SK-N-SH treated with all-trans-retinoic acid at 6 μM for 48 hours (cell line): ENCODE measurements at regions not wholly inside any gene's neighbourhood (a gene's known extent, or its start where the extent isn't known, plus 50 kb on each side); places are given as distances from the start of the nearest gene placed in this dataset.

Source experiments
- ATAC-seq: fragments of 200-7000 bp; cut with Tn5 transposase; 3 replicates; pipeline ENCODE4 v1.9.1; 2020; ENCODE audit warnings: mild to moderate bottlenecking, moderate library complexity
- BACH2 ChIP-seq: fragments of 250-450 bp; sonication (Bioruptor Pico); IDR thresholded peaks from 2 replicates; pipeline ENCODE4 v1.9.0; 2021; ENCODE audit warnings: mild to moderate bottlenecking, borderline replicate concordance
- CSDC2 ChIP-seq: fragments of 250-450 bp; sonication (Bioruptor Pico); IDR thresholded peaks from 2 replicates; pipeline ENCODE4 v1.5.0; 2020; ENCODE audit warnings: mild to moderate bottlenecking, moderate library complexity
- CSRNP3 ChIP-seq: fragments of 250-450 bp; sonication (Bioruptor Pico); IDR thresholded peaks from 2 replicates; pipeline ENCODE4 v1.5.1; 2021; ENCODE audit warnings: mild to moderate bottlenecking, moderate library complexity
- ESRRG ChIP-seq: fragments of 250-450 bp; sonication (Bioruptor Pico); IDR thresholded peaks from 2 replicates; pipeline ENCODE4 v1.6.1; 2021; ENCODE audit warnings: mild to moderate bottlenecking
- GLIS3 ChIP-seq: fragments of 250-450 bp; sonication (Bioruptor Pico); IDR thresholded peaks from 2 replicates; pipeline ENCODE4 v1.5.0; 2020; ENCODE audit warnings: mild to moderate bottlenecking, moderate library complexity
- ISL1 ChIP-seq: fragments of 250-450 bp; sonication (Bioruptor Pico); IDR thresholded peaks from 2 replicates; pipeline ENCODE4 v2.1.2; 2022; ENCODE audit warnings: mild to moderate bottlenecking, moderate library complexity
- OSR1 ChIP-seq: fragments of 250-450 bp; sonication (Bioruptor Pico); IDR thresholded peaks from 2 replicates; pipeline ENCODE4 v1.8.0; 2022; ENCODE audit warnings: moderate library complexity, mild to moderate bottlenecking, inconsistent platforms
- RARB ChIP-seq: fragments of 250-450 bp; sonication (Bioruptor Pico); IDR thresholded peaks from 2 replicates; pipeline ENCODE4 v1.8.0; 2021; ENCODE audit warnings: mild to moderate bottlenecking, moderate library complexity
- SNAI2 ChIP-seq: fragments of 250-450 bp; sonication (Bioruptor Pico); IDR thresholded peaks from 2 replicates; pipeline ENCODE4 v1.5.0; 2020; ENCODE audit warnings: mild to moderate bottlenecking, moderate library complexity
- TOX ChIP-seq: fragments of 250-450 bp; sonication (Bioruptor Pico); IDR thresholded peaks from 2 replicates; pipeline ENCODE4 v1.8.0; 2021; ENCODE audit warnings: mild to moderate bottlenecking, moderate library complexity, borderline replicate concordance
- TSHZ2 ChIP-seq: fragments of 250-450 bp; sonication (Bioruptor Pico); IDR thresholded peaks from 2 replicates; pipeline ENCODE4 v1.5.0; 2020; ENCODE audit warnings: mild to moderate bottlenecking, moderate library complexity
- ZC3H10 ChIP-seq: fragments of 250-450 bp; sonication (Bioruptor Pico); IDR thresholded peaks from 2 replicates; pipeline ENCODE4 v1.5.1; 2021; ENCODE audit warnings: mild to moderate bottlenecking, moderate library complexity
- ZFP3 ChIP-seq: fragments of 250-450 bp; sonication (Bioruptor Pico); IDR thresholded peaks from 2 replicates; pipeline ENCODE4 v1.5.0; 2020; ENCODE audit warnings: mild to moderate bottlenecking, moderate library complexity
- ZFP30 ChIP-seq: fragments of 450-650 bp; formaldehyde crosslinking; IDR thresholded peaks from 2 replicates; pipeline ENCODE4 v1.5.0; 2022; ENCODE audit warnings: mild to moderate bottlenecking, moderate library complexity
- ZNF565 ChIP-seq: fragments of 450-650 bp; formaldehyde crosslinking; conservative IDR thresholded peaks from 2 replicates; pipeline ENCODE4 v1.5.0; 2020; ENCODE audit warnings: low read depth, mild to moderate bottlenecking, moderate library complexity
- ZNF70 ChIP-seq: fragments of 450-650 bp; formaldehyde crosslinking; IDR thresholded peaks from 2 replicates; pipeline ENCODE4 v1.5.0; 2020; ENCODE audit warnings: mild to moderate bottlenecking, moderate library complexity
- ZNF8 ChIP-seq: fragments of 450-650 bp; formaldehyde crosslinking; IDR thresholded peaks from 2 replicates; pipeline ENCODE4 v1.5.0; 2020; ENCODE audit warnings: mild to moderate bottlenecking, moderate library complexity
- TF ChIP-seq, protein P1 (sequence below): fragments of 250-450 bp; sonication (Bioruptor Pico); IDR thresholded peaks from 2 replicates; pipeline ENCODE4 v1.5.1; 2020; ENCODE audit warnings: low read depth, mild to moderate bottlenecking, moderate library complexity
- TF ChIP-seq, protein P2 (sequence below): fragments of 250-450 bp; sonication (Bioruptor Pico); IDR thresholded peaks from 2 replicates; pipeline ENCODE4 v1.8.0; 2021; ENCODE audit warnings: low read depth, mild to moderate bottlenecking, moderate library complexity, borderline replicate concordance
- TF ChIP-seq, protein P3 (sequence below): fragments of 250-450 bp; sonication (Bioruptor Pico); IDR thresholded peaks from 2 replicates; pipeline ENCODE4 v1.8.0; 2020; ENCODE audit warnings: mild to moderate bottlenecking, moderate library complexity, borderline replicate concordance

DNA sequence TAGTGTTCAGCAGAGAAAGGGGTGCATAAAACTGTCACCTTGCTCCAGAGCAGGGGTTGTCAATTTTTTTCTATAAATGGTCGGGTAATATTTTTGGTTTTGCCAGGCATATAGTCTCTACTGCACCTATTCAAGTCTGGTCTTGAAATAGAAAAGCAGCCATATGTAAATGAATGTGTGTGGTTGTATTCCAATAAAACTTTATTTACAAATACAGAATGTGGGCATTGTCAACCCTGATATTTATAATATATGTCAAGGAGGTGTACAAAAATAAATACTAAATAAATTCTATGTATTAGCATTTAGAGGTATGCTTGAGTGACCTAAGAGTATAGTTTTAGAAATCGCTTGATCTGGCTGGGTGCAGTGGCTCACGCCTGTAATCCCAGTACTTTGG, 97.6 kb upstream of the SPRY2 start (continued):
- TF ChIP-seq CSRNP3 (CRISPR knock-in tag) = no peak
- TF ChIP-seq, all 23 proteins: peak for 0

GRCh38 chr13:80437231-80437630, 96.3 kb upstream of the SPRY2 start:
- peak; percentile 29; the same call in 2 of the 3 replicates for ATAC-seq
- TF ChIP-seq TSHZ2 (CRISPR knock-in tag) = no peak
- TF ChIP-seq, protein P1, sequence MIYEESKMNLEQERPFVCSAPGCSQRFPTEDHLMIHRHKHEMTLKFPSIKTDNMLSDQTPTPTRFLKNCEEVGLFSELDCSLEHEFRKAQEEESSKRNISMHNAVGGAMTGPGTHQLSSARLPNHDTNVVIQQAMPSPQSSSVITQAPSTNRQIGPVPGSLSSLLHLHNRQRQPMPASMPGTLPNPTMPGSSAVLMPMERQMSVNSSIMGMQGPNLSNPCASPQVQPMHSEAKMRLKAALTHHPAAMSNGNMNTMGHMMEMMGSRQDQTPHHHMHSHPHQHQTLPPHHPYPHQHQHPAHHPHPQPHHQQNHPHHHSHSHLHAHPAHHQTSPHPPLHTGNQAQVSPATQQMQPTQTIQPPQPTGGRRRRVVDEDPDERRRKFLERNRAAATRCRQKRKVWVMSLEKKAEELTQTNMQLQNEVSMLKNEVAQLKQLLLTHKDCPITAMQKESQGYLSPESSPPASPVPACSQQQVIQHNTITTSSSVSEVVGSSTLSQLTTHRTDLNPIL (CRISPR knock-in tag) = 0 out of 2 replicates have a peak, but pooled peaks have one; percentile 16

DNA sequence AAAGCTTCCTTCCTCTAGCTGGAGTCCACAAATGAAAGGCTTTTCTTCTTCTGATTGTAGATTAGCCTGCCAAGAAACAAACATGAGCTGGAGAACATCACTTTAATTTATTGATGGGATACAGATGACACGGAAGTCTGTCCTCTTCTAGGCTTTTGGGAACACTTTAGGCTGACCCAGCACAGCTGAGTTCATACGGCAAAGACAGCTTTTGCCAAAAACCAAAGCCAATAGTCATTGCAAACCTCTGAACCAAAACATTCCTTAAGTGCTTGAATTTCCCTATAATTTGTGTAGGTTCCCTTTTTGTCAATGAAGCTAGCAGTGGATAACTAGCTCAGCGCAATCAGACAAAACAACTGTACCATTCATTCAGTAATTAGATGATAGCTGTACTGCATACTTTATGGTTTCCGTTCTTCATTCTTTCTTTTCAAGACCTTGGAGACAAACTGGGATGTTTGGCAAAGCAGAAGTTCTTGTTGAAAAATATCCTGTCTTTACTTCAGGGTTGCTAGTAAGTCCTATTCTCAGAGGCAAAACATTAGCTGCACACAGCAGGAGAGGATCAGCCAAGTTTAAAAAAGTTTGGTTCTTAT, 95.7 kb upstream of the SPRY2 start:
- ATAC-seq = peak; percentile 88
- TF ChIP-seq TOX (CRISPR knock-in tag) (0 out of 2 replicates have a peak, but pooled peaks have one; percentile 13), ESRRG (CRISPR knock-in tag) (no peak), GLIS3 (CRISPR knock-in tag) (no peak), ISL1 (CRISPR knock-in tag) (peak; percentile 70), RARB (0 out of 2 replicates have a peak, but pooled peaks have one; percentile 42)
- TF ChIP-seq, protein P1 (CRISPR knock-in tag) = 0 out of 2 replicates have a peak, but pooled peaks have one; percentile 31

DNA sequence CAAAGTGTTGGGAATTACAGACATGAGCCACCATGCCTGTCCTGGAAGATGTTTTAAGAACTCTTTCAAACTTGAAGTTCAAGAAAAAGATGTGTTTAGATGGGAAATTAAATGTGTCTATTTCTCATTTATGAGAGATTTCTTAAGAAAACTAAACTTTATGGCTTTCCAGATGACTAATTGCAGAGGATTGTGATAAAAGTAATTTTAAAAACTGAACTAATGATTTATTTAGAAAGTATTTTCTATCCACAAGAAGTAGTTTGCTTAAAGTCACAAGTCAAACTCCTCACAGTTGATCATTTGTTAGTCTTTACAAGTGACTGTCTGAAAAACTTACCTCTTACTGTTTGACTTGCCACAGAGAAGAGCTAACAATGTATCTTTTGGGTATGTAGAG, 89.6 kb upstream of the SPRY2 start:
- TF ChIP-seq, protein P2, sequence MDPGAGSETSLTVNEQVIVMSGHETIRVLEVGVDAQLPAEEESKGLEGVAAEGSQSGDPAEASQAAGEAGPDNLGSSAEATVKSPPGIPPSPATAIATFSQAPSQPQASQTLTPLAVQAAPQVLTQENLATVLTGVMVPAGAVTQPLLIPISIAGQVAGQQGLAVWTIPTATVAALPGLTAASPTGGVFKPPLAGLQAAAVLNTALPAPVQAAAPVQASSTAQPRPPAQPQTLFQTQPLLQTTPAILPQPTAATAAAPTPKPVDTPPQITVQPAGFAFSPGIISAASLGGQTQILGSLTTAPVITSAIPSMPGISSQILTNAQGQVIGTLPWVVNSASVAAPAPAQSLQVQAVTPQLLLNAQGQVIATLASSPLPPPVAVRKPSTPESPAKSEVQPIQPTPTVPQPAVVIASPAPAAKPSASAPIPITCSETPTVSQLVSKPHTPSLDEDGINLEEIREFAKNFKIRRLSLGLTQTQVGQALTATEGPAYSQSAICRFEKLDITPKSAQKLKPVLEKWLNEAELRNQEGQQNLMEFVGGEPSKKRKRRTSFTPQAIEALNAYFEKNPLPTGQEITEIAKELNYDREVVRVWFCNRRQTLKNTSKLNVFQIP (CRISPR knock-in tag) = no peak
- TF ChIP-seq ZFP3 (no peak), ZNF565 (CRISPR knock-in tag) (no peak), ZNF8 (CRISPR knock-in tag) (no peak), RARB (no peak), OSR1 (CRISPR knock-in tag) (no peak), TSHZ2 (CRISPR knock-in tag) (no peak), ZC3H10 (no peak), BACH2 (CRISPR knock-in tag) (no peak), ZNF70 (CRISPR knock-in tag) (no peak), ZFP30 (CRISPR knock-in tag) (no peak), CSDC2 (CRISPR knock-in tag) (no peak), SNAI2 (CRISPR knock-in tag) (no peak), ISL1 (CRISPR knock-in tag) (no peak)
- TF ChIP-seq, protein P1 (CRISPR knock-in tag) = no peak
- TF ChIP-seq, protein P3, sequence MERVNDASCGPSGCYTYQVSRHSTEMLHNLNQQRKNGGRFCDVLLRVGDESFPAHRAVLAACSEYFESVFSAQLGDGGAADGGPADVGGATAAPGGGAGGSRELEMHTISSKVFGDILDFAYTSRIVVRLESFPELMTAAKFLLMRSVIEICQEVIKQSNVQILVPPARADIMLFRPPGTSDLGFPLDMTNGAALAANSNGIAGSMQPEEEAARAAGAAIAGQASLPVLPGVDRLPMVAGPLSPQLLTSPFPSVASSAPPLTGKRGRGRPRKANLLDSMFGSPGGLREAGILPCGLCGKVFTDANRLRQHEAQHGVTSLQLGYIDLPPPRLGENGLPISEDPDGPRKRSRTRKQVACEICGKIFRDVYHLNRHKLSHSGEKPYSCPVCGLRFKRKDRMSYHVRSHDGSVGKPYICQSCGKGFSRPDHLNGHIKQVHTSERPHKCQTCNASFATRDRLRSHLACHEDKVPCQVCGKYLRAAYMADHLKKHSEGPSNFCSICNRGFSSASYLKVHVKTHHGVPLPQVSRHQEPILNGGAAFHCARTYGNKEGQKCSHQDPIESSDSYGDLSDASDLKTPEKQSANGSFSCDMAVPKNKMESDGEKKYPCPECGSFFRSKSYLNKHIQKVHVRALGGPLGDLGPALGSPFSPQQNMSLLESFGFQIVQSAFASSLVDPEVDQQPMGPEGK = no peak
- no peak for ATAC-seq
